ENCODE measurements at regions not wholly inside any gene's neighbourhood (a gene's known extent, or its start where the extent isn't known, plus 50 kb on each side); places are given as distances from the start of the nearest gene placed in this dataset.

DNA sequence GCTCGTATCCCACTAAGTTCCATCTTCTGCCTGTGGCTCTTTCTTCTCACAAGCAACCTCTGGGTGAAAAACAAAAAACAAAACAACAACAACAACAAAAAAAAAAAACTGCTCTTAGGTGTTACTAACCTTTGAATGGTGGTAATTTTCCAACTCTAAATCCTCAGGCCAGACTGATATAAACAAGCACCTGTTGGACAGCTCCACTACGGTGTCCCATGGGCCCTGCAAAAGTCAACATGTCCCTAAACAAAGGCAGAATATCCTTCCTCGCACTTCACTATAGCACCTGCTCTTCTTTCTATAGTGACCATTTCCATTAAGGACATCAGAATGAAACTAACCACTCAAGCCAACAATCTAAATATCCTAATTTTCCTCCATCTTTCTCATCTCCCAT is 54.6 kb upstream of the PARM1 start:
- DNase-seq, result no peak
- Histone ChIP-seq H3K27me3 (peaks cover 0 to 3% (median 0%) of the 10 kb centered on the region in 4 donors), H3K4me3 (no peak overlapping the region), H3K36me3 (no peaks in the 10 kb centered on the region), H3K9me3 (no peaks in the 10 kb centered on the region), H3K27ac (no peak overlapping the region), H3K4me1 (peaks cover 0 to 16% (median 4%) of the 10 kb centered on the region in 3 donors)
- TF ChIP-seq CTCF (IDR thresholded peaks at IDR 0.05), result no peak
- no peak for TF ChIP-seq POLR2A (IDR thresholded peaks at IDR 0.05)
- intact Hi-C loops (cut with DNase I), result no loop called here
- 73 to 87% methylated on average over 3 of the region's 3 CpGs for WGBS, 2 donors

DNA sequence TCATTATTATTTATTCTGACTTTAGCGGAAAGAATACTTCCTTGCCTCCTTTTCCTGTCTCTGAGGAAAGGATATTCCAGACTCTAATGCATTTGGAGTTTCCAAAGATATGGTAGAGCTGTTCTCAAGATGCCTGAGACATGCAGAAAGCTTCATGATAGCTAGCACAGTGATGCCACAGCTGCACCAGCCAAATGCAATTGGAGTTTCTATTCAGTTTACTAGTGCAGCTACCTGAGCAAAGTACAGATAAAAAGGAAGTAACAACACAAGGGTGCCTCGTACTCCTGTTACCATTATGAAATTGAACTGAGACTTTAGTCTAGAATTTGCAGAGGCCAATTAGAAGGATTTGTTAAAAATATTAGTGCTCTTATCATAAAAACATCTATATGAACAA is 57.5 kb upstream of the PARM1 start:
- Histone ChIP-seq H3K27ac (no peak overlapping the region), H3K9me3 (no peaks in the 10 kb centered on the region), H3K36me3 (no peaks in the 10 kb centered on the region), H3K4me1 (peaks cover 0 to 22% (median 4%) of the 10 kb centered on the region in 3 donors), H3K4me3 (no peak overlapping the region), H3K27me3 (peaks cover 0 to 1% (median 0%) of the 10 kb centered on the region in 4 donors)
- intact Hi-C loops (cut with DNase I), result no loop called here
- 74 to 77% methylated on average over 2 of the region's 2 CpGs for WGBS, 2 donors
- TF ChIP-seq CTCF (IDR thresholded peaks at IDR 0.05) (no peak), POLR2A (IDR thresholded peaks at IDR 0.05) (no peak)
- DNase-seq, result no peak

DNA sequence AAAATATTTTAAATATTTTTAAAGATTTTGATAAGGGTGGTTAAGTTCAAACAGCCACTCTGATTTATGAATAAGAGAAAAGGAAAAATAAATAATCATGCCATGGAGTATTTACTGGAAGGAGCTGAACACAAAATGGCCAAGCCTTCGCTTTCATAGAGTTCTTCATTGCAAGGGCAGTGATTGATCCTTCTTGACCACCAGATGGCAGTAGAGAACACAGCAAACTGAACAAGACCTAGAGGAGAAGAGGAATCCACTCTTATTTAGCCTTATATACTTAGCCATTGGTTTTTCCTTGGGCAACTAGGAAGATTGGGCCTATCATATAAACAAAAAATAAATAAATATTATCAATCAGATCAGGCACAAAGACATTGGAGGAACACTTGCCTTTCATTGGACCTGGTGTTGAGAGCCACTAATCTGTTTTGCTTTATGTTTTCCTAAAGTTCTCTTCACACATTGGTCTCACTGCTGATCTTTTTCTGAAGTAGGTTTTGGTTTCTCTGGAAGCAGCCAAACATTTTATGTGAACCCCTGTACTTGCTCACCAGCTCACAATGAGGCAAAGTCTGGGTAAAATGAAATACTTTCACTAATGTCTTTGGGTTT is 58.1 kb upstream of the PARM1 start:
- no peaks in the 10 kb centered on the region for H3K36me3 ChIP-seq
- no peak for DNase-seq
- no peak overlapping the region for H3K4me3 ChIP-seq
- 12 to 17% methylated on average over 1 of the region's 1 CpG for WGBS, 2 donors
- no peaks in the 10 kb centered on the region for H3K27me3 ChIP-seq
- intact Hi-C loops (cut with DNase I), result no loop called here
- H3K9me3 ChIP-seq, result no peaks in the 10 kb centered on the region
- H3K27ac ChIP-seq, result no peak overlapping the region
- peaks cover 0 to 22% (median 4%) of the 10 kb centered on the region in 3 donors for H3K4me1 ChIP-seq
- TF ChIP-seq POLR2A (IDR thresholded peaks at IDR 0.05), result no peak
- peak; percentile 35 to 88 (median 85) for TF ChIP-seq CTCF (IDR thresholded peaks at IDR 0.05)

- DNase-seq, result no peak
- peaks cover 0 to 22% (median 4%) of the 10 kb centered on the region in 3 donors for H3K4me1 ChIP-seq
- no peaks in the 10 kb centered on the region for H3K9me3 ChIP-seq
- no peak overlapping the region for H3K4me3 ChIP-seq
- 39 to 48% methylated on average over 3 of the region's 3 CpGs for WGBS, 2 donors
- TF ChIP-seq CTCF (IDR thresholded peaks at IDR 0.05) (peak in 1 of 6 experiments; percentile 4), POLR2A (IDR thresholded peaks at IDR 0.05) (no peak)
- H3K27me3 ChIP-seq, result no peaks in the 10 kb centered on the region
- H3K36me3 ChIP-seq, result no peaks in the 10 kb centered on the region
- intact Hi-C loops (cut with DNase I), result no loop called here
- H3K27ac ChIP-seq, result peak overlapping the region in 3 of 4 donors; percentile 3 to 41 (median 33)
These were observed 59.2 kb upstream of the PARM1 start for GRCh38 chr4:74873545-74874301.

DNA sequence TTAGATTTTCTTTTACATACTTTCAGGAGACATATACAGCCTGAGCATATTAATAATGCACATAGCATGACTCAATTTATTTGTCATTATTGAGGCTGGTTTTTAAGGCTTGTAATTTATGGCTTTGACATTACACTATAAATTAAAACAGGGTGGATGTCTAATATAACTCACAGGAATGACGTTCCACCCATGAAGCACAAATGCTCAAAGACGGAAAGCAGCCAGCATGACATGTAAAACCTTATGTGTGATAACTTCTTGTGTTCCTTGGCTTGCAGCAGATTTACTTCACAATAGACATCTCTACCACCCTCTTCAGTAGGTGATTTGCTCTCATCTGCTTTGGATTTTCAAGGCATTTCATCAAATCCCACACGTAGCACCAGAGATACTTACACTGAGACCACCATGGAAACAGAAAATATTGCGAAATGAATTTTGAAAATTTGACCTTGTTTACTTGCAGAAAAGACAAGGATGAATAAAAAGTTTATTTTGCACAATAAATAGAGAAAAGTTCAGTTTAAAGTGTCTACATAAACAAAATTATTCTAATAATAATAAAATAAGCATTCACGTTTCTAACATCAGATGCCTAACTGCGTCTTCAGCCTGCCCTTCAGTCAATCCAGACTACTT is 64.7 kb upstream of the BTC start:
- H3K36me3 ChIP-seq, result no peaks in the 10 kb centered on the region
- no peak for DNase-seq
- intact Hi-C loops (cut with DNase I), result no loop called here
- no peaks in the 10 kb centered on the region for H3K4me1 ChIP-seq
- H3K27me3 ChIP-seq, result no peaks in the 10 kb centered on the region
- no peaks in the 10 kb centered on the region for H3K9me3 ChIP-seq
- no peak for TF ChIP-seq CTCF (IDR thresholded peaks at IDR 0.05)
- TF ChIP-seq POLR2A (IDR thresholded peaks at IDR 0.05), result no peak
- H3K27ac ChIP-seq, result no peak overlapping the region
- WGBS, 2 donors, result 68 to 81% methylated on average over 6 of the region's 6 CpGs
- H3K4me3 ChIP-seq, result no peak overlapping the region
